ENCODE measurements at regions not wholly inside any gene's neighbourhood (a gene's known extent, or its start where the extent isn't known, plus 50 kb on each side); places are given as distances from the start of the nearest gene placed in this dataset.
"Not testable (repeated sequence)": the region's sequence is repeated elsewhere in the genome, so short reads cannot be mapped to it uniquely, and the experiment has no call there.

DNA sequence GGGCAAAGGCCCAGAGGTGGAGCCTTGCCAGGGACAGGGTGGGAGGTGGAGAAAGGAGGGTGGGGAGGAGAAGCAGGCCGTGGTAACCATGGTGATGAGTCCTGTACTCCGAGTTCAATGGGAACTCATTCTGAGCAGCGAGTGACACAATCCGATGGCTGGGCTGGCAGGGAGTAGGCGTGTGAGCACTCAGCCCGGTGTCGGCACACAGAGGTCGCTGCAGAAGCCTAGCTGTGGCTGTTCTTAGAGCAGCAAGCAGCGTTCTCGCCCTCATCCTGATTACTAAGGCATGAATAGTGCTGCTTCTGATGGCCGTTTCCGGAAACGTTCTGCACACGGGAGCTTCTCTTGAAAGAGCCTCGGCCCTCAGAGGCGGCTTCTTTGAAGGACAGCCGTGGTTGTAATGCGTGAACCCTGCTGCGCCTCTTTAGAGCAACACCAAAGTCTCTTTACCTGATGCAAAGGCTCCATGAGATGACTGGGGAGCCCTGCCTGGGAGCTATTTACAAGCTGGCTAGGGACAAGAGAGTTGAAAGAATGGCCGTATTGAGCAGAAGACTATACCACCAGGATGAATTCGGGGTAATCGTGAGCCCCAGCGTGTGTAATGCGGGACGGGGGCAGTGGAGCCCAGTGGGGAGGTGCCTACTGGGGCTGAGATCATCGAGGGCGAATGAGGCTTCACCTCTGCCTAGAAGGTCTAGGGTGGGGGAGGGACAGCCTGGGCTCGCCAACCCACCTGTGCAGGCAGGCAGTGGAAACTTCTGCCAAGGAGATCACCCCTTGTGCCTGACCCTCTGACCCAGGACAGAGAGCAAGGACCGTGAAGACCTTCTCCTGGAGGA lies 72.8 kb upstream of the PAX7 start:
- DNase-seq (ENCODE audit: low read depth in 4 of 4, low spot score in 2 of 4), result no peak

DNA sequence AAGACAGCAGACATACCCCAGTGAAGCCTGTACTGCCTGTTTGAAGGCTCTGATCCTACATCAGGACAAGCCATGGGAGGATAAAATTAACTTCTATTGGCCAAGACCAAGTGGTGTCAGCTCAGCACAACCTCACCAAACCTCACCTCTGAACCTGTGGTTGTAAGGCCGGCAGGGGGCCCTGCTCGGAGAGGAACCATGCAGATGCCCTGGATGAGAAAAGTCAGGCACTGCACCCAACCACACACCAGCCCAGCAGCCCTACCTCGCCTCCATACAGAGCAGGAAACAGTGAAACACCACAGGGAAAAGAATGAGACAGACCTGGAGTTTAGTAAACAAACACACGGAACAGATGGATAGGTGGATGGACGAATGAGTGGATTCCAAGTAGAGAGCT lies 70.0 kb upstream of the PAX7 start:
- no peak for DNase-seq (ENCODE audit: low read depth in 4 of 4, low spot score in 2 of 4)

GRCh38 chr1:18561967-18562366 lies 68.7 kb upstream of the PAX7 start:
- no peak for DNase-seq (ENCODE audit: low read depth in 4 of 4, low spot score in 2 of 4)

GRCh38 chr1:18564676-18565075 lies 66.0 kb upstream of the PAX7 start:
- DNase-seq (ENCODE audit: low read depth in 4 of 4, low spot score in 2 of 4), result no peak

GRCh38 chr1:18565321-18565720 lies 65.3 kb upstream of the PAX7 start:
- DNase-seq (ENCODE audit: low read depth in 4 of 4, low spot score in 2 of 4), result no peak

DNA sequence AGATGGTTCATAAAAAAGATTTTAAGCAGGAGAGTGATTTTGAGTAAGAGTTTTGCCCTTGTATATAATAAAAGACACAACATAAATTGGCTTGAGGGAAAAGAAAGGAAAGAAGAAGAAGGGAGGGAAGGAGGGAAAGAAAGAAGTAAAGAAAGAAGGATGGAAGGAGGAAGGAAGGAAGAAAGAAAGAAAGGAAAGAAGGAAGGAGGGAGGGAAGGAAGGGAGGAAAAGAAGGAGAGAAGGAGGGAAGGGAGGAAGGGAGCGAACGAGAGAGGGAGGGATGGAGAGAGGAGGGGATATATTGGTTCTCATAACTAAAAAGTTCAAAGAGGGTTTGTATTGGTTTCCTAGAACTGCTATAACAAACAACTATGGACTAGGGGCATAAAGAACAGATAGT lies 62.2 kb upstream of the PAX7 start:
- DNase-seq (ENCODE audit: low read depth in 4 of 4, low spot score in 2 of 4), result no peak

DNA sequence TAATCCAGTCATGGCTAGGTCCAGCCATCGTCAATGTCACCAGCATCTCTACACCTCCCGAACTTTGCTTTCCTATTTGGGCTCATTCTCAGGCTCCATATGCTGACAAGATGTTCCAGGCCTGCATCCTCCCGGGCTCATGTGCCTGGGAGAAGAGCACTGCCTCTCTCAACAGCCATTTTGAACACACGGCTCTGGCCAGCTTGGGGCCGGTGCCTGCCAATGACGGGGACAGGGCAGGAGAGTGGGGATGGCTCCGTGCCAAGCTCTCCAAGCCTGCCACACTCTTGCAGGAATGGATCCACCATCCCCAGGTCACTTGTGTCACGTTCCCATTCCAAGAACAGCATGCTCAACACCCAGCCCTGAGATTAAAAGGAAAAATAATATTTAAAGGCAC lies 61.4 kb upstream of the PAX7 start:
- no peak for DNase-seq (ENCODE audit: low read depth in 4 of 4, low spot score in 2 of 4)

DNA sequence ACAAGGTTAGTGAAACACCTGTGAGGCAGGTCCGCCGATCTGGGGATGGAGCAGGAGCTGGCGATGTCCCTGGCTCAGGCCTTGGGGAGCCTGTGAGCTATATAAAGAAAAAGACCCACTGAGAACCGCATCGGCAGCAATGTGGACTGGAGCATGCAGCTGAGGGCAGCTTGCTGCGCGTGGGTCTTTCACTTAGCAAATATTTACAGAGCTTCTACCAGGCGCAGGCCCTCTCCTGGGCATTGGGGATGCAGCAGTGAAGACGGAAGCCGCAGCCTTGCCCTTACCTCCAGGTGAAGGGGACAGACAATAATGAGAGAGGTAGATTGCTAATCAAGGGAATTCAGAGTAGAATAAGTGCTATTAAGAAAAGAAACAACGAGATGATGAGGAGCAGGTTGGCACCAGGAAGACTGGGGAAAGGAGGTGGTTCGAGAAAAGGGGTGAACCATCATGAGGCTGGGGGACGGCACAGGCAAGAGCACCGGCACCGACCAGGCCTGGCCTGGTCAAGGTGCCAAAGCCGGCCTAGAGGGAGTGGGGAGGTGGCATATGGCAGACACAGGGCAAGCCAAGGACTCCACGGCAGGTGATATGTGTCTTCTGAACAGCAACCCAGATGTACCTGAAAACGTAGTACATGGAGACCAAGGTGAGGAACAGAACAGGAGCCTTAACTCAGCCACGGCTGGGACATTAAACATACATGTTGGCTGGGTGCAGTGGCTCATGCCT lies 60.7 kb upstream of the PAX7 start:
- no peak for DNase-seq (ENCODE audit: low read depth in 4 of 4, low spot score in 2 of 4)

DNA sequence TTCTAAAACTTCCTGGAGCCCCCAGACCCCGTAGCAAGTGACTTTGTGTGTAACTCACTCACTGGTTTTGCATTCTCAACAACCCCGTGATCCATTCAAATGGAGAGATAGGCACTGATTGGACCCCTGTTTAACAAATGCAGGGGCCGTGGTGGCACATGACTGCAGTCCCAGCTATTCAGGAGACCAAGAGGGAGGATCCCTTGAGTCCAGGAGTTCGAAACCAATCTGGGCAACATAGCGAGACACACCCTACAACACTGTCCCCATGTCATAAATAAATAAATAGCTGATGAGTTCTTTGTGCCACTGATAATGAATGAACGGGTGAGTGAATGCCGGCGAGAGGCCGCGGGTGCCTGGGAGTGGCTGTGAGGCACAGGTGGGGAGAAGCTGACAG lies 59.4 kb upstream of the PAX7 start:
- DNase-seq (ENCODE audit: low read depth in 4 of 4, low spot score in 2 of 4), result no peak

GRCh38 chr1:18572022-18572880 lies 58.4 kb upstream of the PAX7 start:
- DNase-seq (ENCODE audit: low read depth in 4 of 4, low spot score in 2 of 4), result no peak

- no peak for DNase-seq (ENCODE audit: low read depth in 4 of 4, low spot score in 2 of 4)
Observed at GRCh38 chr1:18573170-18573569, 57.5 kb upstream of the PAX7 start.

GRCh38 chr1:18574754-18575153 lies 55.9 kb upstream of the PAX7 start:
- no peak for DNase-seq (ENCODE audit: low read depth in 4 of 4, low spot score in 2 of 4)

- DNase-seq (ENCODE audit: low read depth in 4 of 4, low spot score in 2 of 4), result peak in 1 of 4 donors; percentile 38
Observed at GRCh38 chr1:18575620-18576019, 55.0 kb upstream of the PAX7 start.

GRCh38 chr1:18578271-18578670 lies 52.4 kb upstream of the PAX7 start:
- no peak for DNase-seq (ENCODE audit: low read depth in 4 of 4, low spot score in 2 of 4)

- DNase-seq (ENCODE audit: low read depth in 4 of 4, low spot score in 2 of 4), result not testable (repeated sequence)
Observed at GRCh38 chr1:18579267-18579666, 51.4 kb upstream of the PAX7 start.

GRCh38 chr1:18580047-18580446 lies 50.6 kb upstream of the PAX7 start:
- no peak for DNase-seq (ENCODE audit: low read depth in 4 of 4, low spot score in 2 of 4)

DNA sequence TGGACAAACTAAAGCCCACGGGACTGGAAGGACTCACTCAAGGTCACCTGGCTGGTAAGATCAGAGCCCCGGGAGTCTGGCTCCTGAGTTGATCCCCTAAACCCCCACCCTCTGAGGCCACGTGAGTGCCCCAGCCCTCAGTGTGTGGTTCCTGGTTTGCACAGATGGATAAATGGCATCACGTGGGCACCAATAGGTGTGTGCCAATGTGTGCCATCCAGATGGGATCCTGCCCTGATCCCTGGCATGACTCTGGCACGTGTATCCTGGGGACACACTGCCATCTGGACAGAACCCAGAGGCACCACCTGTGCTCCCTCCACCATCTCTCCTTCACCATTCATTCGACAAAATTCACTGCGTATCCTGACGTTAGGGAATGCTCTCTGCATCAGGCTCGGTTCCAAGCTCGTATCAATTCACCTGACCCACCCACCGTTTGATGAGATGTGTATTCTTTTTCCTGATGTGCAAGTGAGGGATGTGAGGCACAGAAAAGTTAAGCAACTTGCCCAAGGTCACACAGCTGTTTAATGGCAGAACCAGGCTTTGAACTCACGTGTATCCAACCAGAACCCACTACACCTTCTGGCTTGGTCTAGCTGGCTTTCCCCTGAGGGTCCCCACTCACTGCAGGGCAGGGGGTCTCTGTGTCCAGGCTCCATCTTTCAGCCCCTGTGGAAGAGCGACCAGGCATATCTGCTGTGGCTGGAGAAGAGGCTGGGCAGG lies 49.8 kb upstream of the PAX7 start:
- DNase-seq (ENCODE audit: low read depth in 4 of 4, low spot score in 2 of 4), result no peak

Measured in left renal cortex interstitium (tissue), 4 donors.